HepG2 (cell line): ENCODE measurements at regions not wholly inside any gene's neighbourhood (a gene's known extent, or its start where the extent isn't known, plus 50 kb on each side); places are given as distances from the start of the nearest gene placed in this dataset.

ENCODE experiments used
- ATAC-seq: fragments of 200-7000 bp; cut with Tn5 transposase; 3 replicates; pipeline ENCODE4 v1.9.1; 2020; ENCODE audit warnings: mild to moderate bottlenecking, moderate library complexity
- BruUV-seq: library from RNA; stranded (reverse); fragments of 400-500 nt; replicated peaks from 2 replicates; lab custom pipeline; 2021; lab: Mats Ljungman, UMichigan
- CTCF ChIA-PET: fragments of 300-600 bp; formaldehyde crosslinking; extraction: SDS; loops from one replicate; lab custom pipeline; 2021; ENCODE audit warnings: low total read pairs, inconsistent platforms, low intra/inter-chr PET ratio; lab: Yijun Ruan, JAX
- POLR2A ChIA-PET: fragments of 350-600 bp; sonication (Branson Sonifier 250); formaldehyde crosslinking; loops from one replicate; lab custom pipeline; 2020; ENCODE audit warnings: antibody characterized with exemption, inconsistent platforms; lab: Yijun Ruan, JAX
- DNase-seq: peaks from one replicate; pipeline ENCODE4 v3.0.0-alpha.2; 2015; ENCODE audit warnings: low spot score
- FAIRE-seq: peaks from 3 replicates; lab custom pipeline; 2011; peaks lifted over from hg19 to GRCh38; lab: Jason Lieb, UNC
- H2AFZ ChIP-seq: one replicate; pipeline ENCODE4 v1.6.1; 2011; ENCODE audit warnings: low read length, inconsistent platforms
- H3K27ac ChIP-seq: fragments of 300-600 bp; 3 replicates; pipeline ENCODE4 v1.8.0; 2011; ENCODE audit warnings: mixed run types, mild to moderate bottlenecking, mixed read lengths, low read length, inconsistent platforms; ENCODE audit not compliant: insufficient read depth; ENCODE audit errors: extremely low read length
- H3K27me3 ChIP-seq, 2 experiments: fragments of 200-600 bp in 1 of 2; 2 replicates in 1 of 2; 3 replicates in 1 of 2; pipeline versions ENCODE4 v1.6.0 to v1.8.0; 2011; ENCODE audit warnings: low read length in 2 of 2, mild to moderate bottlenecking in 2 of 2, moderate library complexity in 2 of 2, inconsistent platforms in 1 of 2; ENCODE audit not compliant: insufficient read depth in 2 of 2, control insufficient read depth in 1 of 2
- H3K36me3 ChIP-seq, 2 experiments: fragments of 200-600 bp in 1 of 2; replicated peaks in 1 of 2; 2 replicates in 1 of 2; 3 replicates in 1 of 2; pipeline versions ENCODE4 v1.5.1 to v1.8.0; 2011; ENCODE audit warnings: low read length in 2 of 2, inconsistent platforms in 1 of 2; ENCODE audit not compliant: insufficient read depth in 2 of 2, control insufficient read depth in 1 of 2
- H3K4me1 ChIP-seq: 2 replicates; pipeline ENCODE4 v1.5.1; 2012; ENCODE audit warnings: low read length, inconsistent platforms; ENCODE audit not compliant: insufficient read depth
- H3K4me2 ChIP-seq: 2 replicates; pipeline ENCODE4 v1.6.0; 2011; ENCODE audit warnings: low read depth, low read length, inconsistent platforms
- H3K4me3 ChIP-seq, 3 experiments: fragments of 200-600 bp in 1 of 3; sonication (generic), shearing (Covaris generic) in 1 of 3; replicated peaks in 1 of 3; 2 replicates each; pipeline ENCODE4 v1.5.1; 2011 to 2016; ENCODE audit warnings: low read length in 3 of 3, inconsistent platforms in 2 of 3, low read depth in 2 of 3, mild to moderate bottlenecking in 2 of 3, control low read depth in 1 of 3, mixed read lengths in 1 of 3; ENCODE audit not compliant: insufficient read depth in 1 of 3
- H3K79me2 ChIP-seq: one replicate; pipeline ENCODE4 v1.6.1; 2011; ENCODE audit warnings: low read length, inconsistent platforms; ENCODE audit not compliant: insufficient read depth
- H3K9ac ChIP-seq: 2 replicates; pipeline ENCODE4 v1.6.0; 2011; ENCODE audit warnings: mild to moderate bottlenecking, low read depth, low read length, inconsistent platforms; ENCODE audit not compliant: insufficient read depth
- H3K9me3 ChIP-seq: 2 replicates; pipeline ENCODE4 v1.5.1; 2012; ENCODE audit warnings: mild to moderate bottlenecking, low read length
- H4K20me1 ChIP-seq: 2 replicates; pipeline ENCODE4 v1.6.0; 2011; ENCODE audit warnings: inconsistent platforms, mild to moderate bottlenecking, low read length, moderate library complexity; ENCODE audit not compliant: insufficient read depth
- AKAP8 ChIP-seq: sonication (generic); formaldehyde crosslinking; IDR thresholded peaks from 2 replicates; pipeline ENCODE4 v1.5.1; 2020; ENCODE audit warnings: mild to moderate bottlenecking, missing genetic modification reagents
- DMAP1 ChIP-seq: IDR thresholded peaks from 2 replicates; pipeline ENCODE4 v1.6.1; 2016
- E2F2 ChIP-seq: sonication (generic); formaldehyde crosslinking; IDR thresholded peaks from 2 replicates; pipeline ENCODE4 v1.4.0; 2020; ENCODE audit warnings: missing genetic modification reagents, borderline replicate concordance
- FOXK1 ChIP-seq: sonication (generic); formaldehyde crosslinking; IDR thresholded peaks from 2 replicates; pipeline ENCODE4 v1.4.0; 2020; ENCODE audit warnings: low read depth, missing genetic modification reagents, borderline replicate concordance
- HMGXB3 ChIP-seq: sonication (generic); formaldehyde crosslinking; IDR thresholded peaks from 2 replicates; pipeline ENCODE4 v1.4.0; 2020; ENCODE audit warnings: missing genetic modification reagents, borderline replicate concordance
- MAFF ChIP-seq: IDR thresholded peaks from 2 replicates; pipeline ENCODE4 v1.6.1; 2011; ENCODE audit warnings: low read depth, low read length, improper control_type of control experiment
- MAFK ChIP-seq, 2 experiments: IDR thresholded peaks in 1 of 2; conservative IDR thresholded peaks in 1 of 2; 2 replicates each; pipeline ENCODE4 v1.6.1; 2011; ENCODE audit warnings: improper control_type of control experiment in 2 of 2, low read length in 2 of 2
- RARA ChIP-seq: IDR thresholded peaks from 2 replicates; pipeline ENCODE4 v1.6.1; 2016; ENCODE audit warnings: missing genetic modification reagents, missing compliant biosample characterization
- ZNF143 ChIP-seq: sonication (generic); formaldehyde crosslinking; IDR thresholded peaks from 2 replicates; pipeline ENCODE4 v1.4.0; 2020; ENCODE audit warnings: missing genetic modification reagents
- ZNF160 ChIP-seq: sonication (generic); formaldehyde crosslinking; IDR thresholded peaks from 2 replicates; pipeline ENCODE4 v1.8.0; 2022; ENCODE audit warnings: mild to moderate bottlenecking, inconsistent platforms, missing genetic modification reagents
- ZNF362 ChIP-seq: sonication (generic); formaldehyde crosslinking; IDR thresholded peaks from 2 replicates; pipeline ENCODE4 v1.4.0; 2020; ENCODE audit warnings: missing genetic modification reagents, mild to moderate bottlenecking, borderline replicate concordance
- ZNF446 ChIP-seq: sonication (generic); formaldehyde crosslinking; IDR thresholded peaks from 2 replicates; pipeline ENCODE4 v1.5.0; 2020; ENCODE audit warnings: mild to moderate bottlenecking, missing genetic modification reagents
- WGBS: methylation state at CpG from one replicate; pipeline ENCODE4 v1.1.6; 2017; ENCODE audit warnings: low lambda C conversion rate; 5-methylcytosine and 5-hydroxymethylcytosine counted together
- in situ Hi-C: cut with HindIII; loops from 2 replicates; pipeline ENCODE4 v1.10.0; 2017; ENCODE audit warnings: low pct_unique_long_range_greater_than_20kb; ENCODE audit not compliant: extremely low pct_ligation_motif_present
- intact Hi-C: fragments of 100-400 bp; cut with micrococcal nuclease; formaldehyde crosslinking; loops from one replicate; pipeline ENCODE4 v1.10.0; 2022; ENCODE audit not compliant: unreplicated experiment

DNA sequence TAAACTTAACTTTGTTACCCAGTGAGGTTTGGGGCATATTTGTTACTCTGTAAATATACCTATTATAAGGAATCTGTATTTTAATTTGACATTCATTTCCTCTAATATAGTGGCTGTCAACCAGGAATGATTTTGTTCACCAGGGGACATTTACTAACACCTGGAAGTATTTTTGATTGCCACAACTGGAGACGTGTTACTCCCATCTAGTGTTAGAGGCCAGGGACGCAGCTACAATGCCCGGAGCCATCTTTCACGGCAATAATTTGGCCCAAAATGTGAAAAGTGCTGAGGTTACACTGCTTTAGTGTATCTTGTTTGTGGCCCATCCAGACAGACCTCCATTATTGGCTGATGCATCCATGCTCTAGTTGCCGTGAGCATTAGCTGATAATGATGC lies 881.3 kb upstream of the ATXN7L3B start (continued):
- TF ChIP-seq HMGXB3 (CRISPR knock-in tag) = no peak
- no peak for TF ChIP-seq ZNF446 (CRISPR knock-in tag)
- TF ChIP-seq ZNF362 (CRISPR knock-in tag) = no peak
- TF ChIP-seq ZNF143 (CRISPR knock-in tag) = no peak

GRCh38 chr12:73659802-73660201 lies 877.8 kb upstream of the ATXN7L3B start:
- Histone ChIP-seq H2AFZ (no peak overlapping the region), H3K9me3 (peaks cover 77% of the 10 kb centered on the region), H3K9ac (no peak overlapping the region), H3K27ac (no peak overlapping the region), H3K36me3 (no peaks in the 10 kb centered on the region), H3K4me1 (no peaks in the 10 kb centered on the region), H3K27me3 (no peaks in the 10 kb centered on the region), H3K4me2 (no peak overlapping the region), H3K4me3 (no peak overlapping the region), H4K20me1 (no peaks in the 10 kb centered on the region), H3K79me2 (no peaks in the 10 kb centered on the region)
- TF ChIP-seq E2F2 (CRISPR knock-in tag) (no peak), ZNF160 (CRISPR knock-in tag) (no peak), DMAP1 (no peak), MAFF (peak; percentile 75), FOXK1 (no peak), RARA (CRISPR knock-in tag) (no peak), AKAP8 (no peak), MAFK (conservative IDR thresholded peaks at IDR 0.05 in 1 of 2, IDR thresholded peaks at IDR 0.05 in 1 of 2; ENCODE audit: low read length in 2 of 2) (peak; percentile 62 to 84; a peak in 3 of 4 replicates)
- ChIA-PET POLR2A (no interaction called here), CTCF (no interaction called here)
- 3% methylated on average over 1 of the region's 1 CpG for WGBS
- FAIRE-seq (no peak), DNase-seq (no peak), ATAC-seq (no peak)
- in situ Hi-C loops = no loop called here
- no TSS peak for BruUV-seq
- intact Hi-C loops = no loop called here
